CD4-positive, alpha-beta memory T cell (primary cell): ENCODE measurements at regions not wholly inside any gene's neighbourhood (a gene's known extent, or its start where the extent isn't known, plus 50 kb on each side); places are given as distances from the start of the nearest gene placed in this dataset.
"Not testable (repeated sequence)": the region's sequence is repeated elsewhere in the genome, so short reads cannot be mapped to it uniquely, and the experiment has no call there.

Experiments used
- CTCF ChIA-PET: fragments of 350-600 bp; sonication (Branson Sonifier 250); formaldehyde crosslinking; loops from one replicate; lab custom pipeline; 2021; ENCODE audit warnings: inconsistent platforms; ENCODE audit not compliant: partially characterized antibody; lab: Charles Lee
- POLR2A ChIA-PET: fragments of 350-600 bp; sonication (Branson Sonifier 250); formaldehyde crosslinking; loops from one replicate; lab custom pipeline; 2021; ENCODE audit not compliant: partially characterized antibody; lab: Charles Lee
- DNase-seq, 5 donors: peaks; one replicate each; pipeline versions ENCODE4 v3.0.0 to v3.0.0-alpha.2; 2020 to 2022; ENCODE audit warnings: mixed read lengths in 1 of 5
- H3K27ac ChIP-seq: one replicate; pipeline ENCODE4 v1.7.0; 2013; ENCODE audit warnings: low read depth, low read length
- H3K27me3 ChIP-seq: 2 replicates; pipeline ENCODE4 v1.7.0; 2013; ENCODE audit warnings: mild to moderate bottlenecking, low read length, moderate library complexity; ENCODE audit not compliant: insufficient read depth
- H3K36me3 ChIP-seq: 2 replicates; pipeline ENCODE4 v1.7.0; 2013; ENCODE audit warnings: mild to moderate bottlenecking, low read length, moderate library complexity; ENCODE audit not compliant: insufficient read depth
- H3K4me1 ChIP-seq: 2 replicates; pipeline ENCODE4 v1.7.0; 2013; ENCODE audit warnings: mild to moderate bottlenecking, low read length, moderate library complexity; ENCODE audit not compliant: insufficient read depth
- H3K4me3 ChIP-seq, 2 donors: one replicate each; pipeline ENCODE4 v1.7.0; 2013; ENCODE audit warnings: low read length in 2 of 2, mild to moderate bottlenecking in 1 of 2
- H3K9me3 ChIP-seq, 2 donors: one replicate each; pipeline ENCODE4 v1.7.0; 2013; ENCODE audit warnings: low read length in 2 of 2, control low read depth in 1 of 2; ENCODE audit not compliant: control insufficient read depth in 1 of 2
- H3K27ac Mint-ChIP-seq, 7 donors: one replicate each; pipeline ENCODE4 v1.8.0; 2020 to 2021; ENCODE audit warnings: mixed read lengths in 7 of 7, mild to moderate bottlenecking in 6 of 7, inconsistent platforms in 3 of 7, moderate library complexity in 3 of 7
- H3K27me3 Mint-ChIP-seq, 2 donors: one replicate each; pipeline ENCODE4 v1.8.0; 2020 to 2021; ENCODE audit warnings: mixed read lengths in 2 of 2
- H3K36me3 Mint-ChIP-seq, 2 donors: one replicate each; pipeline ENCODE4 v1.8.0; 2020 to 2021; ENCODE audit warnings: mixed read lengths in 2 of 2, inconsistent platforms in 1 of 2, mild to moderate bottlenecking in 1 of 2
- H3K4me1 Mint-ChIP-seq, 4 donors: one replicate each; pipeline ENCODE4 v1.8.0; 2020 to 2021; ENCODE audit warnings: mixed read lengths in 4 of 4, mild to moderate bottlenecking in 1 of 4
- H3K4me3 Mint-ChIP-seq, 8 donors: one replicate each; pipeline ENCODE4 v1.8.0; 2020 to 2021; ENCODE audit warnings: mixed read lengths in 8 of 8, mild to moderate bottlenecking in 7 of 8, moderate library complexity in 6 of 8, inconsistent platforms in 3 of 8
- H3K9me3 Mint-ChIP-seq, 8 donors: one replicate each; pipeline ENCODE4 v1.8.0; 2020 to 2021; ENCODE audit warnings: mixed read lengths in 8 of 8, mild to moderate bottlenecking in 5 of 8, inconsistent platforms in 3 of 8, moderate library complexity in 1 of 8
- intact Hi-C: fragments of 100-400 bp; cut with micrococcal nuclease; formaldehyde crosslinking; loops from one replicate; pipeline ENCODE4 v1.15.1; 2023

DNA sequence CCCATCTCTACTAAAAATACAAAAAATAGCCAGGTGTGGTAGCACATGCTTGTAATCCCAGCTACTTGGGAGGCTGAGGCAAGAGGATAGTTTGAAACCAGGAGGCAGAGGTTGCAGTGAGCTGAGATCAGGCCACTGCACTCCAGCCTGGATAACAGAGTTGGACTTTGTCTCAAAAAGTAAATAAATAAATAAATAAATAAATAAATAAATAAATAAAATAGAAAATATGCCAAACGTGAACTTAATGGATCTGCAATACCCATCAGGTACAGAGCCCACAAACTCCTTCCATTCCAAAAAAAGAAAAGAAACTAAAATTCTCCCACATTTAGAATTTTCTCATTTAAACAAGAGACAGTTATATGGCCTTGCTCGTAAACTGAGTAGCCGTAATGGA, 702.7 kb downstream of the CDH18 start:
- no peaks in the 10 kb centered on the region for H3K36me3 ChIP-seq
- no peaks in the 10 kb centered on the region for H3K27me3 ChIP-seq
- H3K4me3 ChIP-seq = no peak overlapping the region
- ChIA-PET POLR2A (no interaction called here), CTCF (no interaction called here)
- intact Hi-C loops = no loop called here
- Mint-ChIP-seq H3K4me3 (no peak overlapping the region), H3K4me1 (no peaks in the 10 kb centered on the region), H3K36me3 (no peaks in the 10 kb centered on the region), H3K9me3 (peaks cover 3 to 25% (median 17%) of the 10 kb centered on the region in 8 donors), H3K27me3 (no peaks in the 10 kb centered on the region), H3K27ac (no peak overlapping the region)
- H3K4me1 ChIP-seq = no peaks in the 10 kb centered on the region
- no peak for DNase-seq
- H3K27ac ChIP-seq = no peak overlapping the region
- no peaks in the 10 kb centered on the region for H3K9me3 ChIP-seq

DNA sequence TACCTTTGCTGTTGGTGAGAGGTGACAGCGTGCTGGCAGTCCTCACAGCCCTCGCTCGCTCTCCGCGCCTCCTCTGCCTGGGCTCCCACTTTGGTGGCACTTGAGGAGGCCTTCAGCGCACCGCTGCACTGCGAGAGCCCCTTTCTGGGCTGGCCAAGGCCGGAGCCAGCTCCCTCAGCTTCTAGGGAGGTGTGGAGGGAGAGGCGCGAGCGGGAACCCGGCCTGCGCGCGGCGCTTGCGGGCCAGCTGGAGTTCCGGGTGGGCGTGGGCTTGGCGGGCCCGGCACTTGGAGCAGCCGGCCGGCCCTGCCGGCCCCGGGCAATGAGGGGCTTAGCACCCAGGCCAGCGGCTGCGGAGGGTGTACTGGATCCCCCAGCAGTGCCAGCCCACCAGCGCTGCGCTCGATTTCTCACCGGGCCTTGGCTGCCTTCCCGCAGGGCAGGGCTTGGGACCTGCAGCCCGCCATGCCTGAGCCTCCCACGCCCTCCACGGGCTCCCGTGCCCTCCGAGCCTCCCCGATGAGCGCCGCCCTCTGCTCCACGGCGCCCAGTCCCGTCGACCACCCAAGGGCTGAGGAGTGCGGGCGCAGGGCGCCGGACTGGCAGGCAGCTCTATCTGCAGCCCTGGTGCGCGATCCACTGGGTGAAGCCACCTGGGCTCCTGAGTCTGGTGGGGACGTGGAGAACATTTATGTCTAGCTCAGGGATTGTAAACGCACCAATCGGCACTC, 700.3 kb downstream of the CDH18 start:
- DNase-seq, intact Hi-C loops, H3K27ac ChIP-seq, H3K4me1 ChIP-seq, H3K27me3 ChIP-seq, POLR2A ChIA-PET, H3K27ac Mint-ChIP-seq, H3K4me3 Mint-ChIP-seq, H3K36me3 Mint-ChIP-seq, CTCF ChIA-PET, H3K36me3 ChIP-seq, H3K27me3 Mint-ChIP-seq, H3K9me3 ChIP-seq, H3K4me1 Mint-ChIP-seq, H3K4me3 ChIP-seq: not testable (repeated sequence)
- H3K9me3 Mint-ChIP-seq = peaks cover 3 to 25% (median 19%) of the 10 kb centered on the region in 8 donors

DNA sequence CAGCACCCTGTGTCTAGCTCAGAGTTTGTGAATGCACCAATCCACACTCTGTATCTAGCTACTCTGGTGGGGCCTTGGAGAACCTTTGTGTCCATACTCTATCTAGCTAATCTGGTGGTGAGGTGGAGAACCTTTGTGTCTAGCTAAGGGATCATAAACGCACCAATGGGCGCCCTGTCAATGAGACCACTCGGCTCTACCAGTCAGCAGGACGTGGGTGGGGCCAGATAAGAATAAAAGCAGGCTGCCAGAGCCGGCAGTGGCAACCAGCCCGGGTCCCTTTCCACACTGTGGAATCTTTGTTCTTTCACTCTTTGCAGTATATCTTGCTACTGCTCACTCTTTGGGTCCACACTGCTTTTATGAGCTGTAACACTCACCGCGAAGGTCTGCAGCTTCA, 699.7 kb downstream of the CDH18 start:
- H3K36me3 Mint-ChIP-seq, H3K4me3 ChIP-seq, H3K27ac Mint-ChIP-seq, intact Hi-C loops, H3K27me3 Mint-ChIP-seq, DNase-seq, H3K36me3 ChIP-seq, H3K4me3 Mint-ChIP-seq, H3K27me3 ChIP-seq, POLR2A ChIA-PET, H3K9me3 ChIP-seq, H3K27ac ChIP-seq, CTCF ChIA-PET, H3K4me1 Mint-ChIP-seq, H3K4me1 ChIP-seq: not testable (repeated sequence)
- peaks cover under 1 to 25% (median 18%) of the 10 kb centered on the region in 8 donors for H3K9me3 Mint-ChIP-seq

- POLR2A ChIA-PET = no interaction called here
- no peaks in the 10 kb centered on the region for H3K4me1 Mint-ChIP-seq
- intact Hi-C loops = no loop called here
Measured at GRCh38 chr5:19297934-19298333, 690.1 kb downstream of the CDH18 start.

GRCh38 chr5:19301271-19301670, 686.7 kb downstream of the CDH18 start:
- H3K27ac Mint-ChIP-seq = no peak overlapping the region
- intact Hi-C loops = no loop called here
- no peaks in the 10 kb centered on the region for H3K27me3 Mint-ChIP-seq
- no peaks in the 10 kb centered on the region for H3K4me1 Mint-ChIP-seq
- Histone ChIP-seq H3K27me3 (no peaks in the 10 kb centered on the region), H3K36me3 (no peaks in the 10 kb centered on the region), H3K4me3 (no peak overlapping the region), H3K9me3 (no peaks in the 10 kb centered on the region), H3K4me1 (no peaks in the 10 kb centered on the region), H3K27ac (no peak overlapping the region)
- no peak overlapping the region for H3K4me3 Mint-ChIP-seq
- POLR2A ChIA-PET = no interaction called here
- peaks cover 3 to 15% (median 5%) of the 10 kb centered on the region in 8 donors for H3K9me3 Mint-ChIP-seq
- no peak for DNase-seq
- CTCF ChIA-PET = no interaction called here
- H3K36me3 Mint-ChIP-seq = no peaks in the 10 kb centered on the region

More at GRCh38 chr5:19297934-19298333, 690.1 kb downstream of the CDH18 start:
- Mint-ChIP-seq H3K4me3 (no peak overlapping the region), H3K27ac (no peak overlapping the region), H3K27me3 (no peaks in the 10 kb centered on the region), H3K9me3 (peaks cover 0 to 16% (median 4%) of the 10 kb centered on the region in 8 donors), H3K36me3 (no peaks in the 10 kb centered on the region)
- Histone ChIP-seq H3K27me3 (no peaks in the 10 kb centered on the region), H3K4me1 (no peaks in the 10 kb centered on the region), H3K27ac (no peak overlapping the region), H3K4me3 (no peak overlapping the region), H3K9me3 (no peaks in the 10 kb centered on the region), H3K36me3 (no peaks in the 10 kb centered on the region)
- CTCF ChIA-PET = no interaction called here
- DNase-seq = no peak

DNA sequence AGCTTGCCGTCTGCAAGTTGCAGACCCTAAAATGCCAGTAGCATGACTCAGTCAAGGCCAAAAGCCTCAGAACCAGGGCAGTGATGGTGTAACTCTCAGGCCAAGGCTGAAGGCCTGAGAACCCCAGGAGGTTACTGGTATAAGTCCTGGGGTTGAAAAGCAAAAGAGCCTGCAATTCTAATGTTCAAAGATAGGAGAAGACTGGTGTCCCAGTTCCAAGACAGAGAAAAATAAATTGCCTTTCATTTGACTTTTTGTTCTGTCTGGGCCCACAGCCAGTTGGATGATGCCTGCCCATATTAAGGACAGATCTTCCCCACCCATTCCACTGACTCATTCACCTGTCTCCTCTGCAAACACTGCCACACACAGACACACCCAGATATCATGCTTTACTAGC, 673.2 kb downstream of the CDH18 start:
- no peaks in the 10 kb centered on the region for H3K27me3 ChIP-seq
- intact Hi-C loops = no loop called here
- H3K4me3 Mint-ChIP-seq = no peak overlapping the region
- no peak overlapping the region for H3K27ac ChIP-seq
- H3K27me3 Mint-ChIP-seq = no peaks in the 10 kb centered on the region
- H3K4me1 ChIP-seq = no peaks in the 10 kb centered on the region
- ChIA-PET CTCF (no interaction called here), POLR2A (no interaction called here)
- H3K27ac Mint-ChIP-seq = no peak overlapping the region
- H3K4me1 Mint-ChIP-seq = peaks cover 0 to 1% (median 0%) of the 10 kb centered on the region in 4 donors
- H3K4me3 ChIP-seq = no peak overlapping the region
- no peaks in the 10 kb centered on the region for H3K36me3 Mint-ChIP-seq
- H3K9me3 Mint-ChIP-seq = peaks cover 3 to 26% (median 10%) of the 10 kb centered on the region in 8 donors
- no peaks in the 10 kb centered on the region for H3K9me3 ChIP-seq
- DNase-seq = no peak
- no peaks in the 10 kb centered on the region for H3K36me3 ChIP-seq

GRCh38 chr5:19319252-19319651, 668.7 kb downstream of the CDH18 start:
- Histone ChIP-seq H3K27me3 (no peaks in the 10 kb centered on the region), H3K9me3 (no peaks in the 10 kb centered on the region), H3K4me1 (no peaks in the 10 kb centered on the region), H3K27ac (no peak overlapping the region), H3K4me3 (no peak overlapping the region), H3K36me3 (no peaks in the 10 kb centered on the region)
- ChIA-PET POLR2A (no interaction called here), CTCF (no interaction called here)
- Mint-ChIP-seq H3K36me3 (no peaks in the 10 kb centered on the region), H3K9me3 (peaks cover 0 to 16% (median 9%) of the 10 kb centered on the region in 8 donors), H3K27me3 (no peaks in the 10 kb centered on the region), H3K4me3 (no peak overlapping the region), H3K27ac (no peak overlapping the region), H3K4me1 (no peaks in the 10 kb centered on the region)
- DNase-seq = no peak
- intact Hi-C loops = no loop called here
